Progenitor cell of endocrine pancreas (in vitro differentiated cells): ENCODE measurements at regions not wholly inside any gene's neighbourhood (a gene's known extent, or its start where the extent isn't known, plus 50 kb on each side); places are given as distances from the start of the nearest gene placed in this dataset.

Experiments
- DNase-seq: peaks from one replicate; pipeline ENCODE4 v3.0.0; 2021; ENCODE audit warnings: low spot score; ENCODE audit not compliant: unreplicated experiment
- H3K27ac Mint-ChIP-seq: 2 replicates; pipeline ENCODE4 v1.8.0; 2021; ENCODE audit warnings: mild to moderate bottlenecking, moderate library complexity, mixed read lengths
- H3K27me3 Mint-ChIP-seq: 2 replicates; pipeline ENCODE4 v1.8.0; 2021; ENCODE audit warnings: mixed read lengths
- H3K36me3 Mint-ChIP-seq: 2 replicates; pipeline ENCODE4 v1.8.0; 2022; ENCODE audit warnings: mixed read lengths; ENCODE audit not compliant: insufficient read depth
- H3K4me1 Mint-ChIP-seq: 2 replicates; pipeline ENCODE4 v1.8.0; 2021; ENCODE audit warnings: low read depth, mixed read lengths
- H3K4me3 Mint-ChIP-seq: 2 replicates; pipeline ENCODE4 v1.8.0; 2021; ENCODE audit warnings: low read depth, mild to moderate bottlenecking, moderate library complexity, mixed read lengths
- H3K9me3 Mint-ChIP-seq: 2 replicates; pipeline ENCODE4 v1.8.0; 2021; ENCODE audit warnings: low read depth, mixed read lengths
- CTCF ChIP-seq: fragments of 200-600 bp; sonication (generic); IDR thresholded peaks from one replicate; pipeline ENCODE4 v1.5.0; 2021; ENCODE audit warnings: antibody characterized with exemption, mild to moderate bottlenecking; ENCODE audit not compliant: unreplicated experiment

DNA sequence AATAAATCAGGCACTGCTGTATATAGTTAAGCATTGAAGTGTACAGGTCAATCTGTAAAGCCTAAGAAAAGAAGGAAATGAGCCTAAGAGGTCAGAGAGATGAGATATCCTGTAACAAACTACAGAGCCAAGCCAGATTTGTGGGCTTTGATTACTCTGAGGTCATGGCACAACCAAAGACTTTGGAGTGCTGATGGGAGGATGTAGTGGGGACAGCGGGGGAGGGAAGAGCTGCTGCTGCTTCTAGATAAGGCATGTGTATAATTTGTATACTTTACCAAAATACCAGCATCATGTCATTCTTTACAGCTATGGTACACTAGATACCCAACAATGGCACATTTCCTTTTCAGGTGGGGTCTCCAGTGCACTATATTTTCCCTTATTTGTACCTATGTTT is 102.5 kb downstream of the OGFRL1 start:
- peak overlapping the region; percentile 54 for H3K27ac Mint-ChIP-seq
- TF ChIP-seq CTCF, result no peak
- H3K4me3 Mint-ChIP-seq, result no peak overlapping the region
- no peak for DNase-seq
- peaks cover 3% of the 10 kb centered on the region for H3K4me1 Mint-ChIP-seq
- H3K36me3 Mint-ChIP-seq, result peaks cover 7% of the 10 kb centered on the region
- H3K27me3 Mint-ChIP-seq, result no peaks in the 10 kb centered on the region
- H3K9me3 Mint-ChIP-seq, result no peaks in the 10 kb centered on the region

DNA sequence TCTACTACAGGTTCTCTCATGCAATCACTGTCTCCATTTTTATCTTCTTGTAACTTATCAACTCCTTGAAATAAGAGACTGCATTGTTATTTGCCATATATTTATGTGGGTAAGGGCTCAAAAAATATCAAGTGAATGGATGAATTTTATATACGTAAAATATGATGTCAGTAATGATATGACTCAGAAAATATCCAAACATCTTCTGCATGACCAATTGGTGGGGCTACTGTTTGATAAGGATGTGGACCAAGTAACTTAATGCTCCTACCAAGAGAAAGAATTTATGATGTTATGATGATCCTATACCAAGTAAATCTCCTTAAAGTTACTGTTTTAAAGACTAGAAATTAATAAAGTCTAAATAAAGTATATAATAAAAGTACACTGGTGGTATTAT is 103.7 kb downstream of the OGFRL1 start:
- Mint-ChIP-seq H3K9me3 (no peaks in the 10 kb centered on the region), H3K27me3 (no peaks in the 10 kb centered on the region), H3K4me3 (no peak overlapping the region), H3K27ac (no peak overlapping the region), H3K4me1 (peaks cover 3% of the 10 kb centered on the region), H3K36me3 (peaks cover 7% of the 10 kb centered on the region)
- TF ChIP-seq CTCF, result no peak
- no peak for DNase-seq

GRCh38 chr6:71393471-71393870 is 104.9 kb downstream of the OGFRL1 start:
- Mint-ChIP-seq H3K9me3 (no peaks in the 10 kb centered on the region), H3K27me3 (no peaks in the 10 kb centered on the region), H3K36me3 (peaks cover 11% of the 10 kb centered on the region), H3K27ac (no peak overlapping the region), H3K4me1 (peaks cover 3% of the 10 kb centered on the region), H3K4me3 (no peak overlapping the region)
- no peak for DNase-seq
- TF ChIP-seq CTCF, result no peak

GRCh38 chr6:71393981-71394432 is 105.4 kb downstream of the OGFRL1 start:
- Mint-ChIP-seq H3K27me3 (no peaks in the 10 kb centered on the region), H3K4me3 (no peak overlapping the region), H3K9me3 (no peaks in the 10 kb centered on the region), H3K36me3 (peaks cover 11% of the 10 kb centered on the region), H3K27ac (no peak overlapping the region), H3K4me1 (peaks cover 3% of the 10 kb centered on the region)
- DNase-seq, result no peak
- no peak for TF ChIP-seq CTCF

GRCh38 chr6:71394926-71395325 is 106.3 kb downstream of the OGFRL1 start:
- peaks cover 3% of the 10 kb centered on the region for H3K4me1 Mint-ChIP-seq
- DNase-seq, result no peak

More at GRCh38 chr6:71394926-71395325, 106.3 kb downstream of the OGFRL1 start:
- Mint-ChIP-seq H3K9me3 (no peaks in the 10 kb centered on the region), H3K4me3 (no peak overlapping the region), H3K27ac (no peak overlapping the region), H3K27me3 (no peaks in the 10 kb centered on the region), H3K36me3 (peaks cover 11% of the 10 kb centered on the region)
- TF ChIP-seq CTCF, result no peak
